GM23338 (cell line): ENCODE measurements at regions not wholly inside any gene's neighbourhood (a gene's known extent, or its start where the extent isn't known, plus 50 kb on each side); places are given as distances from the start of the nearest gene placed in this dataset.

ENCODE experiments used
- ATAC-seq: fragments of 200-7000 bp; cut with Tn5 transposase; 3 replicates; pipeline ENCODE4 v1.9.1; 2020
- DNase-seq: peaks from one replicate; pipeline ENCODE4 v3.0.0-alpha.2; 2015; ENCODE audit warnings: low spot score
- H2AFZ ChIP-seq: fragments of 200-600 bp; sonication (generic); 2 replicates; pipeline ENCODE4 v1.8.0; 2016; ENCODE audit warnings: antibody characterized with exemption, mild to moderate bottlenecking, moderate library complexity
- H3F3A ChIP-seq: fragments of 200-600 bp; sonication (generic); replicated peaks from 2 replicates; pipeline ENCODE4 v1.8.0; 2017; ENCODE audit warnings: antibody characterized with exemption, mixed run types, low read depth
- H3K27ac ChIP-seq: fragments of 200-600 bp; sonication (generic); 2 replicates; pipeline ENCODE4 v1.6.1; 2016; ENCODE audit warnings: low read depth
- H3K27me3 ChIP-seq: fragments of 200-600 bp; sonication (generic); 2 replicates; pipeline ENCODE4 v1.8.0; 2016; ENCODE audit warnings: mild to moderate bottlenecking, mixed run types, moderate library complexity; ENCODE audit not compliant: insufficient read depth
- H3K36me3 ChIP-seq: fragments of 200-600 bp; sonication (generic); 2 replicates; pipeline ENCODE4 v1.8.0; 2016; ENCODE audit warnings: mild to moderate bottlenecking; ENCODE audit not compliant: insufficient read depth
- H3K4me1 ChIP-seq: fragments of 200-600 bp; sonication (generic); 2 replicates; pipeline ENCODE4 v1.8.0; 2016; ENCODE audit warnings: mild to moderate bottlenecking, moderate library complexity; ENCODE audit not compliant: insufficient read depth
- H3K4me2 ChIP-seq: fragments of 200-600 bp; sonication (generic); 2 replicates; pipeline ENCODE4 v1.7.1; 2017; ENCODE audit warnings: mixed run types
- H3K4me3 ChIP-seq: fragments of 200-600 bp; sonication (generic); 2 replicates; pipeline ENCODE4 v1.6.1; 2016; ENCODE audit warnings: mixed run types
- H3K79me2 ChIP-seq: fragments of 200-600 bp; sonication (generic); replicated peaks from 2 replicates; pipeline ENCODE4 v1.8.0; 2017; ENCODE audit warnings: mild to moderate bottlenecking; ENCODE audit not compliant: insufficient read depth
- H3K9me2 ChIP-seq: fragments of 200-600 bp; sonication (generic); 2 replicates; pipeline ENCODE4 v1.8.0; 2017; ENCODE audit not compliant: insufficient read depth
- H4K20me1 ChIP-seq: fragments of 200-600 bp; sonication (generic); replicated peaks from 2 replicates; pipeline ENCODE4 v1.8.0; 2017; ENCODE audit warnings: mild to moderate bottlenecking; ENCODE audit not compliant: insufficient read depth
- H3K27ac Mint-ChIP-seq: 2 replicates; pipeline ENCODE4 v1.8.0; 2020; ENCODE audit warnings: inconsistent platforms, mild to moderate bottlenecking, moderate library complexity, mixed read lengths
- H3K27me3 Mint-ChIP-seq: 3 replicates; pipeline ENCODE4 v1.8.0; 2022; ENCODE audit warnings: low read depth, mild to moderate bottlenecking, moderate library complexity, mixed read lengths, inconsistent platforms; ENCODE audit not compliant: insufficient read depth, poor library complexity
- H3K36me3 Mint-ChIP-seq: 3 replicates; pipeline ENCODE4 v1.8.0; 2021; ENCODE audit warnings: low read depth, mild to moderate bottlenecking, inconsistent platforms, moderate library complexity, mixed read lengths
- H3K4me1 Mint-ChIP-seq: 3 replicates; pipeline ENCODE4 v1.8.0; 2020; ENCODE audit warnings: mild to moderate bottlenecking, inconsistent platforms, mixed read lengths
- H3K4me3 Mint-ChIP-seq: 3 replicates; pipeline ENCODE4 v1.8.0; 2021; ENCODE audit warnings: moderate library complexity, mild to moderate bottlenecking, inconsistent platforms, mixed read lengths
- H3K9me3 Mint-ChIP-seq: 3 replicates; pipeline ENCODE4 v1.8.0; 2020; ENCODE audit warnings: moderate library complexity, mild to moderate bottlenecking, inconsistent platforms, mixed read lengths
- NANOG ChIP-seq: IDR thresholded peaks from 2 replicates; pipeline ENCODE4 v1.6.1; 2016; ENCODE audit warnings: antibody characterized with exemption, borderline replicate concordance
- POLR2AphosphoS5 ChIP-seq: IDR thresholded peaks from 2 replicates; pipeline ENCODE4 v1.6.1; 2016; ENCODE audit warnings: antibody characterized with exemption, low read depth
- STAT1 ChIP-seq: IDR thresholded peaks from one replicate; pipeline ENCODE4 v1.6.1; 2016; ENCODE audit warnings: antibody characterized with exemption; ENCODE audit not compliant: unreplicated experiment
- ZNF331 ChIP-seq: fragments of 250-450 bp; sonication (Bioruptor Pico); IDR thresholded peaks from 2 replicates; pipeline ENCODE4 v1.5.0; 2020; ENCODE audit warnings: low read depth, mild to moderate bottlenecking, moderate library complexity
- ZNF462 ChIP-seq: fragments of 250-450 bp; sonication (Bioruptor Pico); IDR thresholded peaks from 2 replicates; pipeline ENCODE4 v1.5.0; 2020; ENCODE audit warnings: mild to moderate bottlenecking, moderate library complexity

- TF ChIP-seq ZNF462 (CRISPR knock-in tag): no peak
- TF ChIP-seq NANOG: no peak
- no peak for TF ChIP-seq ZNF331 (CRISPR knock-in tag)
Measured at GRCh38 chr1:185477638-185478580, 160.9 kb upstream of the IVNS1ABP start (continued).

GRCh38 chr1:185474440-185475149 lies 157.6 kb upstream of the IVNS1ABP start:
- no peak for ATAC-seq
- H3K27me3 ChIP-seq: no peaks in the 10 kb centered on the region
- H3K27ac ChIP-seq: no peak overlapping the region
- no peaks in the 10 kb centered on the region for H3K79me2 ChIP-seq
- Mint-ChIP-seq H3K27me3 (no peaks in the 10 kb centered on the region), H3K4me3 (no peak overlapping the region), H3K9me3 (no peaks in the 10 kb centered on the region), H3K4me1 (no peaks in the 10 kb centered on the region), H3K27ac (no peak overlapping the region), H3K36me3 (no peaks in the 10 kb centered on the region)
- no peak overlapping the region for H3K4me3 ChIP-seq
- no peaks in the 10 kb centered on the region for H4K20me1 ChIP-seq
- DNase-seq: no peak
- no peak overlapping the region for H3K4me2 ChIP-seq
- H3K36me3 ChIP-seq: no peaks in the 10 kb centered on the region; the same call in 1 of the 2 replicates
- no peak for TF ChIP-seq POLR2AphosphoS5
- no peak for TF ChIP-seq STAT1
- H3F3A ChIP-seq: no peaks in the 10 kb centered on the region
- H3K4me1 ChIP-seq: no peaks in the 10 kb centered on the region
- no peak overlapping the region for H2AFZ ChIP-seq
- 0 out of 2 replicates have a peak, but pooled peaks cover under 1% of the 10 kb centered on the region for H3K9me2 ChIP-seq
